IMR-90 (cell line): ENCODE measurements at regions not wholly inside any gene's neighbourhood (a gene's known extent, or its start where the extent isn't known, plus 50 kb on each side); places are given as distances from the start of the nearest gene placed in this dataset.

ENCODE experiments used
- ATAC-seq: fragments of 200-7000 bp; cut with Tn5 transposase; 2 replicates; pipeline ENCODE4 v1.9.1; 2020; ENCODE audit warnings: low read depth, mild to moderate bottlenecking, moderate library complexity
- BruUV-seq: library from RNA; stranded (reverse); fragments of 400-500 nt; replicated peaks from 2 replicates; lab custom pipeline; 2021; lab: Mats Ljungman, UMichigan
- CTCF ChIA-PET: fragments of 300-600 bp; formaldehyde crosslinking; extraction: SDS; loops from one replicate; lab custom pipeline; 2021; ENCODE audit warnings: antibody characterized with exemption; lab: Yijun Ruan, JAX
- POLR2A ChIA-PET: fragments of 300-600 bp; sonication (Branson Sonifier 250); formaldehyde crosslinking; loops from one replicate; lab custom pipeline; 2022; ENCODE audit warnings: antibody characterized with exemption; ENCODE audit not compliant: unreplicated experiment; lab: Charles Lee
- DNase-seq: peaks from one replicate; pipeline ENCODE4 v3.0.0; 2013
- H2AFZ ChIP-seq: replicated peaks from 2 replicates; pipeline ENCODE3; 2013; ENCODE audit warnings: low read length, mild to moderate bottlenecking; ENCODE audit not compliant: poor library complexity
- H2AK5ac ChIP-seq: 2 replicates; pipeline ENCODE4 v1.6.1; 2013; ENCODE audit warnings: low read depth, low read length, inconsistent platforms
- H2AK9ac ChIP-seq: replicated peaks from 2 replicates; pipeline ENCODE3; 2013; ENCODE audit warnings: mild to moderate bottlenecking, low read depth, low read length, moderate library complexity; ENCODE audit not compliant: poor library complexity
- H2BK120ac ChIP-seq: 2 replicates; pipeline ENCODE4 v1.6.1; 2013; ENCODE audit warnings: low read depth, low read length, inconsistent platforms
- H2BK15ac ChIP-seq: 3 replicates; pipeline ENCODE4 v1.6.1; 2013; ENCODE audit warnings: low read depth, low read length, inconsistent platforms
- H2BK20ac ChIP-seq: 2 replicates; pipeline ENCODE4 v1.6.1; 2013; ENCODE audit warnings: low read depth, mild to moderate bottlenecking, inconsistent platforms, low read length, moderate library complexity
- H2BK5ac ChIP-seq: 2 replicates; pipeline ENCODE4 v1.6.1; 2013; ENCODE audit warnings: mild to moderate bottlenecking, low read depth, low read length, inconsistent platforms; ENCODE audit not compliant: poor library complexity, severe bottlenecking
- H3K14ac ChIP-seq: replicated peaks from 2 replicates; pipeline ENCODE4 v1.6.1; 2013; ENCODE audit warnings: low read depth, low read length, inconsistent platforms
- H3K18ac ChIP-seq: 2 replicates; pipeline ENCODE4 v1.6.1; 2013; ENCODE audit warnings: low read depth, low read length, control low read depth
- H3K23ac ChIP-seq: 2 replicates; pipeline ENCODE4 v1.6.1; 2013; ENCODE audit warnings: low read depth, low read length, inconsistent platforms
- H3K27ac ChIP-seq: 2 replicates; pipeline ENCODE4 v1.5.1; 2013; ENCODE audit warnings: mild to moderate bottlenecking, control low read depth, low read length; ENCODE audit not compliant: insufficient read depth
- H3K27me3 ChIP-seq: 2 replicates; pipeline ENCODE4 v1.6.1; 2013; ENCODE audit warnings: low read length; ENCODE audit not compliant: control insufficient read depth, insufficient read depth
- H3K36me3 ChIP-seq: 2 replicates; pipeline ENCODE4 v1.6.1; 2013; ENCODE audit warnings: low read length, mixed read lengths; ENCODE audit not compliant: control insufficient read depth, insufficient read depth
- H3K4ac ChIP-seq: 2 replicates; pipeline ENCODE4 v1.6.1; 2013; ENCODE audit warnings: low read depth, low read length, inconsistent platforms
- H3K4me1 ChIP-seq: 2 replicates; pipeline ENCODE4 v1.6.1; 2013; ENCODE audit warnings: low read length, mixed read lengths; ENCODE audit not compliant: control insufficient read depth, insufficient read depth
- H3K4me2 ChIP-seq: 2 replicates; pipeline ENCODE4 v1.6.1; 2013; ENCODE audit warnings: low read depth, mild to moderate bottlenecking, control low read depth, low read length, moderate library complexity
- H3K4me3 ChIP-seq: 2 replicates; pipeline ENCODE4 v1.5.1; 2013; ENCODE audit warnings: low read depth, mild to moderate bottlenecking, control low read depth, low read length, moderate library complexity; ENCODE audit not compliant: insufficient read depth
- H3K56ac ChIP-seq: 2 replicates; pipeline ENCODE4 v1.6.1; 2013; ENCODE audit warnings: low read length, inconsistent platforms; ENCODE audit not compliant: insufficient read depth; ENCODE audit errors: extremely low read depth
- H3K79me1 ChIP-seq, 2 experiments: 2 replicates each; pipeline ENCODE4 v1.6.1; 2013; ENCODE audit warnings: low read length in 2 of 2, inconsistent platforms in 1 of 2, low read depth in 1 of 2
- H3K9ac ChIP-seq: 2 replicates; pipeline ENCODE4 v1.6.1; 2013; ENCODE audit warnings: low read depth, low read length, control low read depth
- H3K9me1 ChIP-seq: 2 replicates; pipeline ENCODE4 v1.6.1; 2013; ENCODE audit warnings: low read length, inconsistent platforms; ENCODE audit not compliant: insufficient read depth
- H3K9me3 ChIP-seq: 2 replicates; pipeline ENCODE4 v1.6.1; 2013; ENCODE audit warnings: low read length; ENCODE audit not compliant: control insufficient read depth, insufficient read depth
- H4K20me1 ChIP-seq: 2 replicates; pipeline ENCODE4 v1.6.1; 2013; ENCODE audit warnings: low read length, inconsistent platforms; ENCODE audit not compliant: insufficient read depth
- H4K5ac ChIP-seq: 2 replicates; pipeline ENCODE4 v1.6.1; 2013; ENCODE audit warnings: mild to moderate bottlenecking, low read depth, low read length, control low read depth
- H4K8ac ChIP-seq, 2 experiments: 2 replicates each; pipeline ENCODE4 v1.6.1; 2013; ENCODE audit warnings: low read depth in 2 of 2, low read length in 2 of 2, control low read depth in 1 of 2, inconsistent platforms in 1 of 2
- H4K91ac ChIP-seq: 2 replicates; pipeline ENCODE4 v1.6.1; 2013; ENCODE audit warnings: low read depth, low read length, inconsistent platforms; ENCODE audit not compliant: insufficient read depth
- BHLHE40 ChIP-seq: fragments of 150-350 bp; IDR thresholded peaks from 2 replicates; pipeline ENCODE4 v1.6.1; 2016; ENCODE audit warnings: mild to moderate bottlenecking, low read depth, low read length
- CEBPB ChIP-seq: IDR thresholded peaks from 2 replicates; pipeline ENCODE4 v1.6.1; 2012; ENCODE audit warnings: low read depth, low read length, improper control_type of control experiment
- CHD1 ChIP-seq: IDR thresholded peaks from 2 replicates; pipeline ENCODE4 v1.6.1; 2012; ENCODE audit warnings: low read depth, low read length, improper control_type of control experiment
- CTCF ChIP-seq: conservative IDR thresholded peaks from 2 replicates; pipeline ENCODE4 v1.5.1; 2012; ENCODE audit warnings: mild to moderate bottlenecking, low read depth, low read length, improper control_type of control experiment
- FOS ChIP-seq: fragments of 150-350 bp; IDR thresholded peaks from 2 replicates; pipeline ENCODE4 v1.6.1; 2016; ENCODE audit warnings: low read depth, low read length
- MAFK ChIP-seq: IDR thresholded peaks from 2 replicates; pipeline ENCODE4 v1.6.1; 2012; ENCODE audit warnings: low read depth, low read length, improper control_type of control experiment
- MAZ ChIP-seq: IDR thresholded peaks from 2 replicates; pipeline ENCODE4 v1.6.1; 2012; ENCODE audit warnings: low read depth, mild to moderate bottlenecking, low read length, improper control_type of control experiment, moderate library complexity, borderline replicate concordance
- MXI1 ChIP-seq: IDR thresholded peaks from 2 replicates; pipeline ENCODE4 v1.6.1; 2012; ENCODE audit warnings: low read depth, mild to moderate bottlenecking, low read length, moderate library complexity, borderline replicate concordance
- NFE2L2 ChIP-seq: fragments of 150-350 bp; IDR thresholded peaks from 2 replicates; pipeline ENCODE4 v1.6.1; 2016; ENCODE audit warnings: low read depth, mild to moderate bottlenecking, low read length
- POLR2A ChIP-seq: IDR thresholded peaks from 2 replicates; pipeline ENCODE4 v1.6.1; 2012; ENCODE audit warnings: mild to moderate bottlenecking, low read depth, low read length
- RAD21 ChIP-seq: IDR thresholded peaks from 2 replicates; pipeline ENCODE4 v1.6.1; 2012; ENCODE audit warnings: low read length, improper control_type of control experiment
- RCOR1 ChIP-seq: IDR thresholded peaks from 2 replicates; pipeline ENCODE4 v1.6.1; 2012; ENCODE audit warnings: mild to moderate bottlenecking, low read length, improper control_type of control experiment; ENCODE audit not compliant: insufficient replicate concordance
- RFX5 ChIP-seq: IDR thresholded peaks from 2 replicates; pipeline ENCODE4 v1.8.0; 2012; ENCODE audit warnings: low read depth, mild to moderate bottlenecking, low read length, moderate library complexity
- SMC3 ChIP-seq: fragments of 150-350 bp; IDR thresholded peaks from 2 replicates; pipeline ENCODE4 v1.6.1; 2016; ENCODE audit warnings: low read depth, mild to moderate bottlenecking, antibody characterized with exemption, low read length, moderate library complexity
- WGBS, 2 experiments: methylation state at CpG; one replicate each; pipeline versions ENCODE4 v1.1.5 to v1.1.7; 2013; ENCODE audit warnings: missing lambda C conversion rate in 2 of 2; ENCODE audit not compliant: insufficient read length in 1 of 2; ENCODE audit errors: extremely low coverage in 2 of 2; 5-methylcytosine and 5-hydroxymethylcytosine counted together
- dilution Hi-C: fragments of 300-500 bp; cut with HindIII; formaldehyde crosslinking; loops from one replicate; pipeline ENCODE4 v1.14.3; 2018; ENCODE audit warnings: low sequenced_read_pairs; ENCODE audit not compliant: unreplicated experiment
- in situ Hi-C: fragments of 300-500 bp; cut with MboI; formaldehyde crosslinking; loops from 3 replicates; pipeline ENCODE4 v1.14.3; 2019; ENCODE audit warnings: low sequenced_read_pairs, inconsistent platforms, mixed read lengths
- intact Hi-C: fragments of 100-400 bp; cut with micrococcal nuclease; formaldehyde crosslinking; loops from 2 replicates; pipeline ENCODE4 v1.10.0; 2022
- TF ChIP-seq, protein P1 (sequence below): fragments of 150-350 bp; IDR thresholded peaks from 2 replicates; pipeline ENCODE4 v1.6.1; 2017; ENCODE audit warnings: mild to moderate bottlenecking, antibody characterized with exemption, low read length, low read depth
- TF ChIP-seq, protein P2 (sequence below): fragments of 150-350 bp; IDR thresholded peaks from 2 replicates; pipeline ENCODE4 v1.6.1; 2016; ENCODE audit warnings: low read depth, mild to moderate bottlenecking, low read length, moderate library complexity, borderline replicate concordance

- H2BK5ac ChIP-seq, result no peak overlapping the region
- H3K79me1 ChIP-seq, result no peaks in the 10 kb centered on the region
- H3K27ac ChIP-seq, result no peak overlapping the region
- peaks cover 25% of the 10 kb centered on the region for H3K27me3 ChIP-seq
- no peak overlapping the region for H3K9ac ChIP-seq
- no peak overlapping the region for H4K91ac ChIP-seq
- H2AFZ ChIP-seq, result no peak overlapping the region
- no peak overlapping the region for H3K23ac ChIP-seq
- no peak overlapping the region for H3K4ac ChIP-seq
- dilution Hi-C loops, result no loop called here
- no peak overlapping the region for H2BK20ac ChIP-seq
- ChIA-PET CTCF (no interaction called here), POLR2A (no interaction called here)
- H2AK9ac ChIP-seq, result no peak overlapping the region
- no peaks in the 10 kb centered on the region for H3K36me3 ChIP-seq
- BruUV-seq, result no TSS peak
- intact Hi-C loops, result no loop called here
- no peak overlapping the region for H2BK15ac ChIP-seq
- in situ Hi-C loops, result no loop called here
- no peak overlapping the region for H3K56ac ChIP-seq
- H4K20me1 ChIP-seq, result no peaks in the 10 kb centered on the region
- H3K4me2 ChIP-seq, result no peak overlapping the region
- H4K8ac ChIP-seq, result no peak overlapping the region
- no peak overlapping the region for H3K14ac ChIP-seq
- DNase-seq (no peak), ATAC-seq (no peak)
- no peak overlapping the region for H4K5ac ChIP-seq
- TF ChIP-seq CHD1 (no peak), FOS (no peak), CTCF (no peak), RFX5 (no peak), POLR2A (no peak), CEBPB (no peak), SMC3 (no peak), RAD21 (no peak), MXI1 (no peak), MAZ (no peak), RCOR1 (no peak), BHLHE40 (no peak), NFE2L2 (no peak), MAFK (no peak)
- TF ChIP-seq, protein P1, sequence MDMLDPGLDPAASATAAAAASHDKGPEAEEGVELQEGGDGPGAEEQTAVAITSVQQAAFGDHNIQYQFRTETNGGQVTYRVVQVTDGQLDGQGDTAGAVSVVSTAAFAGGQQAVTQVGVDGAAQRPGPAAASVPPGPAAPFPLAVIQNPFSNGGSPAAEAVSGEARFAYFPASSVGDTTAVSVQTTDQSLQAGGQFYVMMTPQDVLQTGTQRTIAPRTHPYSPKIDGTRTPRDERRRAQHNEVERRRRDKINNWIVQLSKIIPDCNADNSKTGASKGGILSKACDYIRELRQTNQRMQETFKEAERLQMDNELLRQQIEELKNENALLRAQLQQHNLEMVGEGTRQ, result no peak
- TF ChIP-seq, protein P2, sequence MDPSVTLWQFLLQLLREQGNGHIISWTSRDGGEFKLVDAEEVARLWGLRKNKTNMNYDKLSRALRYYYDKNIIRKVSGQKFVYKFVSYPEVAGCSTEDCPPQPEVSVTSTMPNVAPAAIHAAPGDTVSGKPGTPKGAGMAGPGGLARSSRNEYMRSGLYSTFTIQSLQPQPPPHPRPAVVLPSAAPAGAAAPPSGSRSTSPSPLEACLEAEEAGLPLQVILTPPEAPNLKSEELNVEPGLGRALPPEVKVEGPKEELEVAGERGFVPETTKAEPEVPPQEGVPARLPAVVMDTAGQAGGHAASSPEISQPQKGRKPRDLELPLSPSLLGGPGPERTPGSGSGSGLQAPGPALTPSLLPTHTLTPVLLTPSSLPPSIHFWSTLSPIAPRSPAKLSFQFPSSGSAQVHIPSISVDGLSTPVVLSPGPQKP, result no peak
- no peak overlapping the region for H2BK120ac ChIP-seq
- H3K4me1 ChIP-seq, result no peaks in the 10 kb centered on the region
- no peak overlapping the region for H3K4me3 ChIP-seq
- no peaks in the 10 kb centered on the region for H3K9me1 ChIP-seq
- H2AK5ac ChIP-seq, result no peak overlapping the region
- H3K9me3 ChIP-seq, result no peaks in the 10 kb centered on the region
- WGBS, 2 experiments, result no CpG with 5 or more reads among the region's 4 CpGs
- no peak overlapping the region for H3K18ac ChIP-seq
Observed at GRCh38 chr5:61649231-61649630, 317.2 kb downstream of the ZSWIM6 start.
